ENCODE measurements at regions not wholly inside any gene's neighbourhood (a gene's known extent, or its start where the extent isn't known, plus 50 kb on each side); places are given as distances from the start of the nearest gene placed in this dataset.

DNA sequence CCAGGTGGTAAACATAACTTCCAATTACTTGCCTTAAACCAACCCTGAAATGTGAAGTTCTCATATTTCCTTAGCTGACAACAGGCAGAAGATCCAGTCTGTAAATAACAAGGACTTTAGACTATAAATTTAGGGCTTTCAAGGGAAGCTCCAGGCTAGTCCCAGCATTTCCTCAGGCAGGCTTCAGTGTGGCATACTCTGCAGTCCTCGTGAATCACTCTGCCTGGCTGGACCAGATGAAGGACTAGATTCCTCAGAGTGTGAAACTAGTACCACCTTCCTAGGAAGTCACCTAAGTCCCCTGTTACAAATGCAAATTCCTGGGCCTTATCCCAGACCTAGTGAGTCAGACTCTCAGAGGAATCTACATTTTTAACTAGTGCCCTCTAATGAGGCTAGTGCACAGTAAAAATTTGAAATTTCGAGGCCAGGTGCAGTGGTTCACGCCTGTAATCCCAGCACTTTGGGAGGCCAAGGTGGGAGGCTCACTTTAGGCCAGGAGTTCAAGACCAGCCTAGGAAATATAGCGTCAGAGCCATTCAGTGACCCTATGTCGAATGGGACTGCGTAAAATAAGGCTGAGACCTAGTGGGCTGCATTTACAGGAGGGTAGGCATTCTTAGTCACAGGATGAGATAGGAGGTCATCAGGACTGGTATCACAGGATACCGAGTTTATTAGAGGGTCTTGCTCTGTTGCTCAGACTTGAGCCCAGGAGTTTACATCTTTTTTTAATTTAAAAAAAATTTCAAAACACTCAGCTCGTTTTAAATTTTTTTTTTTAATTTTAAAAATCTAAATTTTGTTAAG, 279.6 kb upstream of the JARID2 start:
- H3K4me3 ChIP-seq: no peak overlapping the region
- WGBS, 2 donors: 91 to 97% methylated on average over 8 of the region's 8 CpGs
- no peak for ATAC-seq
- H3K27ac ChIP-seq: no peak overlapping the region
- H3K36me3 ChIP-seq: no peaks in the 10 kb centered on the region
- intact Hi-C loops (cut with DNase I): no loop called here
- H3K4me1 ChIP-seq: peaks cover 0 to 11% (median 0%) of the 10 kb centered on the region in 9 donors
- no peaks in the 10 kb centered on the region for H3K27me3 ChIP-seq
- no peak for TF ChIP-seq CTCF (IDR thresholded peaks at IDR 0.05)
- H3K9me3 ChIP-seq: peaks cover 0 to 16% (median 4%) of the 10 kb centered on the region in 11 donors
- DNase-seq: no peak

DNA sequence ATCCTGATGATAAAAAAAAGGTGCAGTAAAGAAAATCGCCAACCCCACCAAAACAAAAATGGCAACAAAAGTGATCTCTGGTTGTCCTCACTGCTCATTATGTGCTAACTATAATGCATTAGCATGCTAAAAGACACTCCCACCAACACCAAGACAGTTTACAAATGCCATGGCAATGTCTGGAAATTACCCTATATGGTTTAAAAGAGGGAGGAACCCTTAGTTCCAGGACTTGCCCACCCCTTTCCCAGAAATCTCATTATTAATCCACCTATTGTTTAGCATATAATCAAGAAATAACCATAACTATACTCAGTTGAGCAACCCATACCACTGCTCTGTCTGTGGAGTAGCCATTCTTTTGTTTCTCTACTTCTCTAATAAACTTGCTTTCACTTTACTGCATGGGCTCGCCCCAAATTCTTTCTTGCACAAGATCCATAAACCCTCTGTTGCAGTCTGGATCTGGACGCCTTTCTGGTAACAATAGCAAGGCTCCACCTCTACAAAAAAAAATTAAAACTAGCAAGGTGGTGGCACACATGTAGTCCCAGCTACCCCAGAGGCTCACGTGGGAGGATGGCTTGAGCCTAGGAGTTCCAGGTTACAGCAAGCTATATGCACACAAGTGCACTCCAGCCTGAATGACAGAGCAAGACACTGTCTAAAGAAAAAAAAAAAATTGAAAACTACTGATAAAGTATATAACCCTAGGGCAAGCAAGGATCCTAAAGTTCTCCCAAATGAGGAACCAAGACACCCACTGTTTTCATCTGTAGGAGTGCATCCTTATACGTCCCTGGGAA, 278.8 kb upstream of the JARID2 start:
- Histone ChIP-seq H3K27me3 (no peaks in the 10 kb centered on the region), H3K4me1 (peaks cover 0 to 11% (median 0%) of the 10 kb centered on the region in 9 donors), H3K36me3 (no peaks in the 10 kb centered on the region), H3K9me3 (peaks cover 0 to 16% (median 4%) of the 10 kb centered on the region in 11 donors), H3K4me3 (no peak overlapping the region), H3K27ac (peak overlapping the region in 1 of 10 donors; percentile 5)
- DNase-seq: no peak
- intact Hi-C loops (cut with DNase I): no loop called here
- no peak for ATAC-seq
- 88 to 93% methylated on average over 5 of the region's 5 CpGs for WGBS, 2 donors
- no peak for TF ChIP-seq CTCF (IDR thresholded peaks at IDR 0.05)

DNA sequence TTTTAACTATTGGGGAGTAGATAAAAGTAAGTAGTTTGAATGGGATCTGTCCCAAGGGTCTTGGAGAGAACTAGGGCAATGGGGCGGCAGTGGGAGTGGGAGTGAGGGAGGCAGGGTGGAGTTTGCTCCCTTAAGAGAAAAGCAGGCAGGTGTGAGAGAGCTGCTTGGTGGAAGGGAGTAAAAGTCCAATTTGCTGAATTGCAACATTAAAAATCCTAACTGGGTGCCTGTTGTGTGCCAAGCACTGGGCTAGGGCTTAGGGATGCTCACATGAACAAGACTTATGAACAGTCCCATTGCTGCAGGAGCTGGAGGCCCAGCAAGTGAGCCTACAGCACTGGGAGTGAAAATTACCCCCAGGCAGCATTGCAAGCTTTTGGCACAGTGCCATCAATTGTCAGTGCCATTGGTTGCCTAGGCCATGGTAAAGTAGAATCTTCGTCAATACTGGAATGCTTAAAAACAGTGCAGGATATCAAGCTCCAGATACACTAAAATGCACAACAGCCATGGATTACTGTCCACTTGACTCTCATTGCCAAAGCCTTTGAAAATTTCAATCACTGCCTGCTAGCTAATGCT, 277.7 kb upstream of the JARID2 start:
- peaks cover 0 to 11% (median 0%) of the 10 kb centered on the region in 9 donors for H3K4me1 ChIP-seq
- ATAC-seq (no peak), DNase-seq (no peak)
- no peaks in the 10 kb centered on the region for H3K36me3 ChIP-seq
- peaks cover 0 to 16% (median 4%) of the 10 kb centered on the region in 11 donors for H3K9me3 ChIP-seq
- TF ChIP-seq CTCF (IDR thresholded peaks at IDR 0.05): no peak
- WGBS, 2 donors: 93 to 94% methylated on average over 2 of the region's 2 CpGs
- H3K27me3 ChIP-seq: no peaks in the 10 kb centered on the region
- no peak overlapping the region for H3K27ac ChIP-seq
- intact Hi-C loops (cut with DNase I): no loop called here
- H3K4me3 ChIP-seq: no peak overlapping the region

GRCh38 chr6:14969126-14969525, 276.7 kb upstream of the JARID2 start:
- H3K27me3 ChIP-seq: no peaks in the 10 kb centered on the region
- no peak for TF ChIP-seq CTCF (IDR thresholded peaks at IDR 0.05)
- H3K27ac ChIP-seq: no peak overlapping the region
- intact Hi-C loops (cut with DNase I): no loop called here
- H3K4me1 ChIP-seq: peaks cover 0 to 11% (median 0%) of the 10 kb centered on the region in 9 donors
- H3K4me3 ChIP-seq: no peak overlapping the region
- DNase-seq (no peak), ATAC-seq (no peak)
- no peaks in the 10 kb centered on the region for H3K36me3 ChIP-seq
- peaks cover 0 to 16% (median 4%) of the 10 kb centered on the region in 11 donors for H3K9me3 ChIP-seq
